Mesothelial cell of epicardium (in vitro differentiated cells): ENCODE measurements at regions not wholly inside any gene's neighbourhood (a gene's known extent, or its start where the extent isn't known, plus 50 kb on each side); places are given as distances from the start of the nearest gene placed in this dataset.

Experiments
- DNase-seq, 2 experiments: peaks; one replicate each; pipeline ENCODE4 v3.0.0; 2021; ENCODE audit warnings: low spot score in 2 of 2; ENCODE audit not compliant: unreplicated experiment in 2 of 2
- H3K27ac Mint-ChIP-seq: 2 replicates; pipeline ENCODE4 v1.8.0; 2021; ENCODE audit warnings: mixed read lengths
- H3K27me3 Mint-ChIP-seq: 2 replicates; pipeline ENCODE4 v1.8.0; 2021; ENCODE audit warnings: low read depth, mixed read lengths
- H3K36me3 Mint-ChIP-seq: 2 replicates; pipeline ENCODE4 v1.8.0; 2021; ENCODE audit warnings: mixed read lengths
- H3K4me1 Mint-ChIP-seq: 2 replicates; pipeline ENCODE4 v1.8.0; 2021; ENCODE audit warnings: mixed read lengths
- H3K4me3 Mint-ChIP-seq: 2 replicates; pipeline ENCODE4 v1.8.0; 2021; ENCODE audit warnings: mild to moderate bottlenecking, moderate library complexity, mixed read lengths
- H3K9me3 Mint-ChIP-seq: 2 replicates; pipeline ENCODE4 v1.8.0; 2021; ENCODE audit warnings: mixed read lengths
- CTCF ChIP-seq: fragments of 200-600 bp; sonication (generic); IDR thresholded peaks from one replicate; pipeline ENCODE4 v1.5.0; 2021; ENCODE audit warnings: antibody characterized with exemption; ENCODE audit not compliant: unreplicated experiment

GRCh38 chr18:40109252-40110049 lies 1845.6 kb upstream of the PIK3C3 start:
- no peaks in the 10 kb centered on the region for H3K27me3 Mint-ChIP-seq
- no peaks in the 10 kb centered on the region for H3K9me3 Mint-ChIP-seq
- peaks cover 14% of the 10 kb centered on the region for H3K4me1 Mint-ChIP-seq
- H3K4me3 Mint-ChIP-seq, result no peak overlapping the region
- no peak for DNase-seq
- no peak for TF ChIP-seq CTCF
- H3K36me3 Mint-ChIP-seq, result no peaks in the 10 kb centered on the region
- H3K27ac Mint-ChIP-seq, result no peak overlapping the region

GRCh38 chr18:40108596-40108995 lies 1846.4 kb upstream of the PIK3C3 start:
- no peak overlapping the region for H3K27ac Mint-ChIP-seq
- peaks cover 16% of the 10 kb centered on the region for H3K4me1 Mint-ChIP-seq
- TF ChIP-seq CTCF, result no peak
- DNase-seq, result no peak
- no peak overlapping the region for H3K4me3 Mint-ChIP-seq
- H3K36me3 Mint-ChIP-seq, result no peaks in the 10 kb centered on the region
- H3K9me3 Mint-ChIP-seq, result no peaks in the 10 kb centered on the region
- H3K27me3 Mint-ChIP-seq, result no peaks in the 10 kb centered on the region

- H3K4me1 Mint-ChIP-seq, result peaks cover 3% of the 10 kb centered on the region
- DNase-seq, result no peak
- H3K9me3 Mint-ChIP-seq, result no peaks in the 10 kb centered on the region
- no peak overlapping the region for H3K27ac Mint-ChIP-seq
- no peaks in the 10 kb centered on the region for H3K36me3 Mint-ChIP-seq
- H3K4me3 Mint-ChIP-seq, result no peak overlapping the region
- TF ChIP-seq CTCF, result no peak
- no peaks in the 10 kb centered on the region for H3K27me3 Mint-ChIP-seq
Measured at GRCh38 chr18:40102903-40103302, 1852.1 kb upstream of the PIK3C3 start.

GRCh38 chr18:40099641-40100040 lies 1855.4 kb upstream of the PIK3C3 start:
- no peak for TF ChIP-seq CTCF
- no peak overlapping the region for H3K27ac Mint-ChIP-seq
- H3K9me3 Mint-ChIP-seq, result no peaks in the 10 kb centered on the region
- peaks cover 3% of the 10 kb centered on the region for H3K27me3 Mint-ChIP-seq
- peaks cover 13% of the 10 kb centered on the region for H3K4me1 Mint-ChIP-seq
- DNase-seq, result no peak
- H3K4me3 Mint-ChIP-seq, result no peak overlapping the region
- H3K36me3 Mint-ChIP-seq, result no peaks in the 10 kb centered on the region

GRCh38 chr18:40096675-40097074 lies 1858.4 kb upstream of the PIK3C3 start:
- no peak overlapping the region for H3K4me3 Mint-ChIP-seq
- peaks cover 12% of the 10 kb centered on the region for H3K27me3 Mint-ChIP-seq
- no peak for DNase-seq
- no peaks in the 10 kb centered on the region for H3K36me3 Mint-ChIP-seq
- TF ChIP-seq CTCF, result no peak
- no peak overlapping the region for H3K27ac Mint-ChIP-seq
- peaks cover 10% of the 10 kb centered on the region for H3K4me1 Mint-ChIP-seq
- H3K9me3 Mint-ChIP-seq, result no peaks in the 10 kb centered on the region
